ENCODE measurements at regions not wholly inside any gene's neighbourhood (a gene's known extent, or its start where the extent isn't known, plus 50 kb on each side); places are given as distances from the start of the nearest gene placed in this dataset.

DNA sequence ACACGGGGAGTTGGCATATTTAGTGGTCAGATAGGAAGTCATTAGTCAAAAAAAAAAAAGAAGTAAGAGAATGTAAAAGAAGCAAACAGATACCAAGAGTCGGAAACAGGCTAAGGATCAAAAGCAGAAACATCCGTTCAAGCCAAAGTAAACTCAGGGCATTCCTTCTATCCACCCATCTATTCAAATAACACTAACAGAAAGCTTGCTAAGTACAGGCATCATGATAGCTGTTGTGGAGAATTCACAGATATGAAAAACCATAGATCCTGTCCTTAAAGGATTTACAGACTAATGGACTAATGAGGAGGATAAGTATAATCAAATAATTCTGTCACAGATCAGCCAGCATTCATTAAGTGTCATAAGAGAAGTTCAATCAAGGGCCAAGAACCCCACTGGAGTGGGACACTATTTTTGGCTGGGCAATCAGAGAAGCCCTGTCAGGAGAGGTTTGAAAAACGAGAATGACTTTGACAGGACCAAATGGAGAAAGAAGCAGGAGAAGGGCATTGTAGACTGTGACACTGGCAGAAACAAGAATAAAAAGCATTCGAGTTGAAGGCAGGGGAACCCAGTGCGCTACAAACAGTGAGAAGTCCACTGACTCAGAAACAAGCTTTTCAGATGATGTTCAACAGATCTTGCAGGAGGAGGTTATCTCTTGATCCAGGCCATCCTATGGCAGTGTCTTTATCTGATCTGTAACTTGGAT lies 154.2 kb upstream of the TSLP start:
- no peaks in the 10 kb centered on the region for H3K9me3 Mint-ChIP-seq
- no peak for DNase-seq (ENCODE audit: low spot score)
- H3K27me3 Mint-ChIP-seq (ENCODE audit: low read depth) = no peaks in the 10 kb centered on the region
- peaks cover 6% of the 10 kb centered on the region for H3K4me1 Mint-ChIP-seq
- ChIA-PET CTCF (interaction anchor here (1.3 kb wide), 1 partner anchor 52 kb away, joined by 3 read pairs; no protein-coding TSS in a partner anchor), POLR2A (no interaction called here)
- no peaks in the 10 kb centered on the region for H3K36me3 Mint-ChIP-seq
- no peak for TF ChIP-seq ZNF263 (CRISPR knock-in tag; IDR thresholded peaks at IDR 0.05; ENCODE audit: low read depth)
- TF ChIP-seq ATF1 (CRISPR knock-in tag; IDR thresholded peaks at IDR 0.05) = no peak
- TF ChIP-seq TEAD1 (CRISPR knock-in tag; IDR thresholded peaks at IDR 0.05) = no peak
- TF ChIP-seq MXD4 (CRISPR knock-in tag; IDR thresholded peaks at IDR 0.05; ENCODE audit: borderline replicate concordance) = no peak
- TF ChIP-seq, protein P1, sequence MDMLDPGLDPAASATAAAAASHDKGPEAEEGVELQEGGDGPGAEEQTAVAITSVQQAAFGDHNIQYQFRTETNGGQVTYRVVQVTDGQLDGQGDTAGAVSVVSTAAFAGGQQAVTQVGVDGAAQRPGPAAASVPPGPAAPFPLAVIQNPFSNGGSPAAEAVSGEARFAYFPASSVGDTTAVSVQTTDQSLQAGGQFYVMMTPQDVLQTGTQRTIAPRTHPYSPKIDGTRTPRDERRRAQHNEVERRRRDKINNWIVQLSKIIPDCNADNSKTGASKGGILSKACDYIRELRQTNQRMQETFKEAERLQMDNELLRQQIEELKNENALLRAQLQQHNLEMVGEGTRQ (CRISPR knock-in tag; IDR thresholded peaks at IDR 0.05) = no peak
- TF ChIP-seq, protein P2, sequence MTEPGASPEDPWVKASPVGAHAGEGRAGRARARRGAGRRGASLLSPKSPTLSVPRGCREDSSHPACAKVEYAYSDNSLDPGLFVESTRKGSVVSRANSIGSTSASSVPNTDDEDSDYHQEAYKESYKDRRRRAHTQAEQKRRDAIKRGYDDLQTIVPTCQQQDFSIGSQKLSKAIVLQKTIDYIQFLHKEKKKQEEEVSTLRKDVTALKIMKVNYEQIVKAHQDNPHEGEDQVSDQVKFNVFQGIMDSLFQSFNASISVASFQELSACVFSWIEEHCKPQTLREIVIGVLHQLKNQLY (CRISPR knock-in tag; IDR thresholded peaks at IDR 0.05) = no peak
- TF ChIP-seq HMGA2 (CRISPR knock-in tag; IDR thresholded peaks at IDR 0.05) = no peak
- TF ChIP-seq, protein P3, sequence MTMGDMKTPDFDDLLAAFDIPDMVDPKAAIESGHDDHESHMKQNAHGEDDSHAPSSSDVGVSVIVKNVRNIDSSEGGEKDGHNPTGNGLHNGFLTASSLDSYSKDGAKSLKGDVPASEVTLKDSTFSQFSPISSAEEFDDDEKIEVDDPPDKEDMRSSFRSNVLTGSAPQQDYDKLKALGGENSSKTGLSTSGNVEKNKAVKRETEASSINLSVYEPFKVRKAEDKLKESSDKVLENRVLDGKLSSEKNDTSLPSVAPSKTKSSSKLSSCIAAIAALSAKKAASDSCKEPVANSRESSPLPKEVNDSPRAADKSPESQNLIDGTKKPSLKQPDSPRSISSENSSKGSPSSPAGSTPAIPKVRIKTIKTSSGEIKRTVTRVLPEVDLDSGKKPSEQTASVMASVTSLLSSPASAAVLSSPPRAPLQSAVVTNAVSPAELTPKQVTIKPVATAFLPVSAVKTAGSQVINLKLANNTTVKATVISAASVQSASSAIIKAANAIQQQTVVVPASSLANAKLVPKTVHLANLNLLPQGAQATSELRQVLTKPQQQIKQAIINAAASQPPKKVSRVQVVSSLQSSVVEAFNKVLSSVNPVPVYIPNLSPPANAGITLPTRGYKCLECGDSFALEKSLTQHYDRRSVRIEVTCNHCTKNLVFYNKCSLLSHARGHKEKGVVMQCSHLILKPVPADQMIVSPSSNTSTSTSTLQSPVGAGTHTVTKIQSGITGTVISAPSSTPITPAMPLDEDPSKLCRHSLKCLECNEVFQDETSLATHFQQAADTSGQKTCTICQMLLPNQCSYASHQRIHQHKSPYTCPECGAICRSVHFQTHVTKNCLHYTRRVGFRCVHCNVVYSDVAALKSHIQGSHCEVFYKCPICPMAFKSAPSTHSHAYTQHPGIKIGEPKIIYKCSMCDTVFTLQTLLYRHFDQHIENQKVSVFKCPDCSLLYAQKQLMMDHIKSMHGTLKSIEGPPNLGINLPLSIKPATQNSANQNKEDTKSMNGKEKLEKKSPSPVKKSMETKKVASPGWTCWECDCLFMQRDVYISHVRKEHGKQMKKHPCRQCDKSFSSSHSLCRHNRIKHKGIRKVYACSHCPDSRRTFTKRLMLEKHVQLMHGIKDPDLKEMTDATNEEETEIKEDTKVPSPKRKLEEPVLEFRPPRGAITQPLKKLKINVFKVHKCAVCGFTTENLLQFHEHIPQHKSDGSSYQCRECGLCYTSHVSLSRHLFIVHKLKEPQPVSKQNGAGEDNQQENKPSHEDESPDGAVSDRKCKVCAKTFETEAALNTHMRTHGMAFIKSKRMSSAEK (CRISPR knock-in tag; IDR thresholded peaks at IDR 0.05; ENCODE audit: borderline replicate concordance) = no peak
- TF ChIP-seq NR1H2 (CRISPR knock-in tag; IDR thresholded peaks at IDR 0.05) = no peak
- TF ChIP-seq ZNF423 (CRISPR knock-in tag; IDR thresholded peaks at IDR 0.05) = no peak
- TF ChIP-seq, protein P4, sequence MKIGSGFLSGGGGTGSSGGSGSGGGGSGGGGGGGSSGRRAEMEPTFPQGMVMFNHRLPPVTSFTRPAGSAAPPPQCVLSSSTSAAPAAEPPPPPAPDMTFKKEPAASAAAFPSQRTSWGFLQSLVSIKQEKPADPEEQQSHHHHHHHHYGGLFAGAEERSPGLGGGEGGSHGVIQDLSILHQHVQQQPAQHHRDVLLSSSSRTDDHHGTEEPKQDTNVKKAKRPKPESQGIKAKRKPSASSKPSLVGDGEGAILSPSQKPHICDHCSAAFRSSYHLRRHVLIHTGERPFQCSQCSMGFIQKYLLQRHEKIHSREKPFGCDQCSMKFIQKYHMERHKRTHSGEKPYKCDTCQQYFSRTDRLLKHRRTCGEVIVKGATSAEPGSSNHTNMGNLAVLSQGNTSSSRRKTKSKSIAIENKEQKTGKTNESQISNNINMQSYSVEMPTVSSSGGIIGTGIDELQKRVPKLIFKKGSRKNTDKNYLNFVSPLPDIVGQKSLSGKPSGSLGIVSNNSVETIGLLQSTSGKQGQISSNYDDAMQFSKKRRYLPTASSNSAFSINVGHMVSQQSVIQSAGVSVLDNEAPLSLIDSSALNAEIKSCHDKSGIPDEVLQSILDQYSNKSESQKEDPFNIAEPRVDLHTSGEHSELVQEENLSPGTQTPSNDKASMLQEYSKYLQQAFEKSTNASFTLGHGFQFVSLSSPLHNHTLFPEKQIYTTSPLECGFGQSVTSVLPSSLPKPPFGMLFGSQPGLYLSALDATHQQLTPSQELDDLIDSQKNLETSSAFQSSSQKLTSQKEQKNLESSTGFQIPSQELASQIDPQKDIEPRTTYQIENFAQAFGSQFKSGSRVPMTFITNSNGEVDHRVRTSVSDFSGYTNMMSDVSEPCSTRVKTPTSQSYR (CRISPR knock-in tag; IDR thresholded peaks at IDR 0.05) = no peak
- no peak for TF ChIP-seq TEAD4 (CRISPR knock-in tag; IDR thresholded peaks at IDR 0.05)
- no peak for TF ChIP-seq MYBL2 (CRISPR knock-in tag; IDR thresholded peaks at IDR 0.05)
- no peak for TF ChIP-seq TP53 (CRISPR knock-in tag; IDR thresholded peaks at IDR 0.05)
- TF ChIP-seq, protein P5, sequence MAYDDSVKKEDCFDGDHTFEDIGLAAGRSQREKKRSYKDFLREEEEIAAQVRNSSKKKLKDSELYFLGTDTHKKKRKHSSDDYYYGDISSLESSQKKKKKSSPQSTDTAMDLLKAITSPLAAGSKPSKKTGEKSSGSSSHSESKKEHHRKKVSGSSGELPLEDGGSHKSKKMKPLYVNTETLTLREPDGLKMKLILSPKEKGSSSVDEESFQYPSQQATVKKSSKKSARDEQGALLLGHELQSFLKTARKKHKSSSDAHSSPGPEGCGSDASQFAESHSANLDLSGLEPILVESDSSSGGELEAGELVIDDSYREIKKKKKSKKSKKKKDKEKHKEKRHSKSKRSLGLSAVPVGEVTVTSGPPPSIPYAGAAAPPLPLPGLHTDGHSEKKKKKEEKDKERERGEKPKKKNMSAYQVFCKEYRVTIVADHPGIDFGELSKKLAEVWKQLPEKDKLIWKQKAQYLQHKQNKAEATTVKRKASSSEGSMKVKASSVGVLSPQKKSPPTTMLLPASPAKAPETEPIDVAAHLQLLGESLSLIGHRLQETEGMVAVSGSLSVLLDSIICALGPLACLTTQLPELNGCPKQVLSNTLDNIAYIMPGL (CRISPR knock-in tag; IDR thresholded peaks at IDR 0.05) = no peak
- TF ChIP-seq, protein P6, sequence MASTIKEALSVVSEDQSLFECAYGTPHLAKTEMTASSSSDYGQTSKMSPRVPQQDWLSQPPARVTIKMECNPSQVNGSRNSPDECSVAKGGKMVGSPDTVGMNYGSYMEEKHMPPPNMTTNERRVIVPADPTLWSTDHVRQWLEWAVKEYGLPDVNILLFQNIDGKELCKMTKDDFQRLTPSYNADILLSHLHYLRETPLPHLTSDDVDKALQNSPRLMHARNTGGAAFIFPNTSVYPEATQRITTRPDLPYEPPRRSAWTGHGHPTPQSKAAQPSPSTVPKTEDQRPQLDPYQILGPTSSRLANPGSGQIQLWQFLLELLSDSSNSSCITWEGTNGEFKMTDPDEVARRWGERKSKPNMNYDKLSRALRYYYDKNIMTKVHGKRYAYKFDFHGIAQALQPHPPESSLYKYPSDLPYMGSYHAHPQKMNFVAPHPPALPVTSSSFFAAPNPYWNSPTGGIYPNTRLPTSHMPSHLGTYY (CRISPR knock-in tag; IDR thresholded peaks at IDR 0.05) = no peak
- TF ChIP-seq, protein P7, sequence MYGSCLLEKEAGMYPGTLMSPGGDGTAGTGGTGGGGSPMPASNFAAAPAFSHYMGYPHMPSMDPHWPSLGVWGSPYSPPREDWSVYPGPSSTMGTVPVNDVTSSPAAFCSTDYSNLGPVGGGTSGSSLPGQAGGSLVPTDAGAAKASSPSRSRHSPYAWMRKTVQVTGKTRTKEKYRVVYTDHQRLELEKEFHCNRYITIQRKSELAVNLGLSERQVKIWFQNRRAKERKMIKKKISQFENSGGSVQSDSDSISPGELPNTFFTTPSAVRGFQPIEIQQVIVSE (CRISPR knock-in tag; IDR thresholded peaks at IDR 0.05; ENCODE audit: borderline replicate concordance) = no peak
- TF ChIP-seq, protein P8, sequence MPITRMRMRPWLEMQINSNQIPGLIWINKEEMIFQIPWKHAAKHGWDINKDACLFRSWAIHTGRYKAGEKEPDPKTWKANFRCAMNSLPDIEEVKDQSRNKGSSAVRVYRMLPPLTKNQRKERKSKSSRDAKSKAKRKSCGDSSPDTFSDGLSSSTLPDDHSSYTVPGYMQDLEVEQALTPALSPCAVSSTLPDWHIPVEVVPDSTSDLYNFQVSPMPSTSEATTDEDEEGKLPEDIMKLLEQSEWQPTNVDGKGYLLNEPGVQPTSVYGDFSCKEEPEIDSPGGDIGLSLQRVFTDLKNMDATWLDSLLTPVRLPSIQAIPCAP (CRISPR knock-in tag; IDR thresholded peaks at IDR 0.05) = no peak
- H3K27ac Mint-ChIP-seq = no peak overlapping the region
- H3K4me3 Mint-ChIP-seq = no peak overlapping the region
- ATAC-seq = no peak
